Epithelial cell of esophagus (primary cell): ENCODE measurements at regions not wholly inside any gene's neighbourhood (a gene's known extent, or its start where the extent isn't known, plus 50 kb on each side); places are given as distances from the start of the nearest gene placed in this dataset.

ENCODE experiments used
- DNase-seq: peaks from one replicate; pipeline ENCODE4 v3.0.0; 2010; ENCODE audit warnings: low read depth
- H3K4me3 ChIP-seq: 2 replicates; pipeline ENCODE4 v1.5.1; 2011; ENCODE audit warnings: mild to moderate bottlenecking, low read length, control low read depth
- TF ChIP-seq, protein P1 (sequence below): IDR thresholded peaks from 2 replicates; pipeline ENCODE4 v1.5.1; 2011; ENCODE audit warnings: low read depth, mild to moderate bottlenecking, low read length, control low read depth, inconsistent platforms; ENCODE audit not compliant: insufficient read depth; ENCODE audit errors: missing control alignments

DNA sequence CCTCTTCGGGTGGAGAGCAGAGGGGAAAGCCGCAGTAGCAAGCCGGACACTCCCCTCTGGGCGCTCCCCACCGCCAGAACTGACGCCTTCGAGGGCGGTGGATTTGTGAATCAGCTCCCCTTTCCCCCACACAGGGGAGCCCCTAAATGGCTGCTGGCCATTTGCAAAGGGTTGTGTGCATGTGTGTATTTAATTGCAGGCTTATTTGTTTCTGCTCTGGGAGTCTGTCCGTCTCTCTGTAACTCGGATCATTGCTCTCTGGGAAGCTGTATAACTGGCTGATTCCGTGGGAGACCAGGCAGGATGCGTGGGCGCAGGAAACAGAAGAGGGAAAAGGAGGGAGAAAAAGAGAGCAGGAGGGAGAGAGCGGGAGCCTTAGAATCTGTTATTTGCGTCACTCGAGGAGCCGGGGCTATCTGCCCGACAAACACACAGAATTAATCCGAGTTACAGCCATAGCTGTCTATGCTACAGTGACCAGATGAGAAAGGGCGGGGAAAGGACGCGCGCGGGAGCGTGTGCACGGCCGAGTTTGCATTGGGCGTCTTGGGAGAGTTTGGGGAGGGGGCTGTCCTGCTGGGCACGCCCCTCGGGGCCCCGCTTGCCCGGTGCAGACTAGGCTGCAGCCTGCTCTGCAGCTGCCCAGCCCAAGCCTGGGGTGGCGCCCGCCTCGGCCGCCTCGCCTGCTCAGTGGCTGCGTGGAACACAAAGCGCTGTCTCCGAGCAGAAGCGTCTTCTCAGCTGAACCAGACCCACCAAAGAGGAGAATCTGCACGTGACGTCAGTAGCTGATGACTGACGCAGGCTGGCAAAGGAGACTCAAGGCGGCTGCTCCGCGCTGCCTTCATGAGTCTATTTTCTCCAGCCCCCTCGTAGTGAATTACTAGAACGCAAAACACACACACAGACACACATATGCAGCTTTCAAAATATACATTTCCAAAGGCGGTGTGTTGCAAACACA lies 105.3 kb upstream of the HSD17B12 start:
- TF ChIP-seq, protein P1, sequence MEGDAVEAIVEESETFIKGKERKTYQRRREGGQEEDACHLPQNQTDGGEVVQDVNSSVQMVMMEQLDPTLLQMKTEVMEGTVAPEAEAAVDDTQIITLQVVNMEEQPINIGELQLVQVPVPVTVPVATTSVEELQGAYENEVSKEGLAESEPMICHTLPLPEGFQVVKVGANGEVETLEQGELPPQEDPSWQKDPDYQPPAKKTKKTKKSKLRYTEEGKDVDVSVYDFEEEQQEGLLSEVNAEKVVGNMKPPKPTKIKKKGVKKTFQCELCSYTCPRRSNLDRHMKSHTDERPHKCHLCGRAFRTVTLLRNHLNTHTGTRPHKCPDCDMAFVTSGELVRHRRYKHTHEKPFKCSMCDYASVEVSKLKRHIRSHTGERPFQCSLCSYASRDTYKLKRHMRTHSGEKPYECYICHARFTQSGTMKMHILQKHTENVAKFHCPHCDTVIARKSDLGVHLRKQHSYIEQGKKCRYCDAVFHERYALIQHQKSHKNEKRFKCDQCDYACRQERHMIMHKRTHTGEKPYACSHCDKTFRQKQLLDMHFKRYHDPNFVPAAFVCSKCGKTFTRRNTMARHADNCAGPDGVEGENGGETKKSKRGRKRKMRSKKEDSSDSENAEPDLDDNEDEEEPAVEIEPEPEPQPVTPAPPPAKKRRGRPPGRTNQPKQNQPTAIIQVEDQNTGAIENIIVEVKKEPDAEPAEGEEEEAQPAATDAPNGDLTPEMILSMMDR, result no peak
- H3K4me3 ChIP-seq, result no peak overlapping the region
- peak; percentile 26 for DNase-seq

DNA sequence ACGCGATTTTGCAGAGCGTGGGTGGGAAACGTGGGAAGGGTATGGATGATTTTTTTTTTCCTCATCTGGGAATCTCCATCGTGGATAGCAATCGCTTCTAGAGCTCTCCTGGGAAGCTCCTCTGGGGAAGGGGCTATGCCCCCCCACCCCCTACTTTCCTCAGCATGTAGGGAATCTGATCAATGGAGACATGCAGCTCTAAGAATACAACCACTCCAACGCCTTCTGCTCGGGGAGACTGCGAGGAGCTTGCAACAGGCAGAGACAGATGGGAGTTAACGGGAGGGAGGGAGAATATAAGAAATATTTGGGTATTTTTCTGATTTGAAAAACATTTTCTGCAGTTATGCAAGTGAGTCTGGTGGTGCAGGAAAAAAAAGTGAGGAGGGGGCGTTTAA lies 104.6 kb upstream of the HSD17B12 start:
- no peak overlapping the region for H3K4me3 ChIP-seq
- no peak for DNase-seq
- TF ChIP-seq, protein P1, result no peak

DNA sequence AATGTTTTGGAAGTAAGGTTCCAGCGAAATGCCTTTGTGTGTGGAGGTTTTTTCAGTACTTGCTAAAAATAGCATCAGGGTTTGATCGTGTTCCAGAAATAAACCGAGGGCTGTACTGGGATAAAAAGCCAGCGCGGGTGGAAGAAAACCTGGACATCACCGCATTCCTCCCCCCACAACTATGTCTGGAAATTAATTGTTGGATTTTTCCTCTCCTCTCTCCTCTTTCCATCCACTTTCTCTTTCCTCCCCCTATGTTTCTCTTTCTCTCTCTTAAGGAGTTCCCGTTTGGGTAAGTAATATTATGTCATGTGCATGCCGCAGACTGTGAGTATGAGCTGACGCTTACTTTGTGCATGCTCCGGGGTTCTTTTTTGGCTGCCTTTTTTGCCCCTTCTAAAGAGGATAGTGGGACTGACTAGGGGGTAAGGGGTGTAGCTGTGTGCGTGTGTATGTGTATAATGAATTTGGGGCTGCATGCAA lies 104.2 kb upstream of the HSD17B12 start:
- H3K4me3 ChIP-seq, result no peak overlapping the region
- DNase-seq, result no peak
- TF ChIP-seq, protein P1, result no peak

DNA sequence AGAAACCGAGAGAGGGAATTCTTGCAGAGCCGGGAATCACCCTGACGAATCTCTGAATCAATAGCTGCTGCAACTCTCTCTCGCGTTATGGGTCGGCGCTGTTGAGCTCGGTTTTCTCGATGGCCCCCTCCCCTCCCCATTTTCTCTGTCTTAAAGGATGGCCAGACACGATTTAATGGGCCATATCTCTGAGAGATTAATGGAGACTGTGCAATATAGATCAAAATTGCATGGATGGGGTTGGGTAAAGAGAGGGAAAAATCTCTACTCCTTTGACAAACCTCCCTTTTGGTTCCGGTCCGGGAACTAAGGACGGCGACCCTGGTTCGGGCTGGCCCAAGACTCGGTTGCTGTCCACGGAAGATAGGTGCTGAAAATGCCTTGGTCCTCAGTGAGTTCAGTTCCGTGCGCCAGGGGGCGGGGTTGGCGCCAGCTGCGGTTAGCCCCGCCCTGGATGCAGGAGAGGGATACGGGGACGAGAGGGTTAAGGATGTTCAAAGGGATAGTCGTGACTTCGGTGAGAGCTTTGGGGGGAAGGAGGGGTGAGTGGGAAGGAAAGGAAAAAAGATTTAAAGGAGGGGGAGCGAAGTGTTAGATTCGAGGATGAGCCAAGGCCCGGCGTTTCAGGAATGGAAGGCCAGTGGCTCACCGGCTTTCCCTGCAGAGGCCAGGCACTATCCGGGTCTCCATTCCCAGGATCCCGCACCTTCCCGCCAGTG lies 103.6 kb upstream of the HSD17B12 start:
- TF ChIP-seq, protein P1, result peak; percentile 45
- H3K4me3 ChIP-seq, result no peak overlapping the region
- DNase-seq, result peak; percentile 66

DNA sequence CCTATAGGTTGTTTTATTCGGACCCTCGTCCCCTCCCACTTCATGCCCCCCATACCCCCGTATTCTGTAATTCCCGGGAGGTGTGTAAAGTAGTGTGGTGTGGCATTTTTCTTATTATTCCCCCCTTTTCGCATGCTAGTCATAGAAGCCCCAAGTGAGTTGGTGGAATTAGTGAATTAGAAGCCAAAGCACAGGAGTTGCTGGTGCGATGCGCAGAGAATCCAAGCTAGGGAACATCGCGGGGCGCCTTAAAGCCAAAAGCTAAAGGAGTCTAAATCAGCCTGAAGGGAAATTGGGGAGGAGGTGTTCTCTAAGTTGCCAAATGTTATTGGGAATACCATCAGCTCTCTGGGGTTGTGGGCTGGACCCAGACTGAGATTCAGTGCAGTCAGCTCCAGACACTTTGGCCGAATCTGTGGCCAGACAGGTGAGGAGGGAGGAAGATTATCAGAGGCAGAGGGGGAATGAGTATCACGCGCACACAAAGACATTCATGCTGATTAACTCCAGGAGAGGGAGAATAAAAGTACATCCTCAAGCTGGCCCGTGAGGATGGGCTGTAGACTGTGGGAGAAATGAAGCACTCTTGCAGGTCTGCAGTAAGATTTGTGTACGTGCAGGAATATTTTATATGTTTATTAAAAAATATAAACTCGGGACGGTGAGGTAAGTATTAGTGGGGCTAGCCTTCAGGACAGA lies 102.8 kb upstream of the HSD17B12 start:
- no peak for DNase-seq
- no peak overlapping the region for H3K4me3 ChIP-seq
- TF ChIP-seq, protein P1, result no peak

DNA sequence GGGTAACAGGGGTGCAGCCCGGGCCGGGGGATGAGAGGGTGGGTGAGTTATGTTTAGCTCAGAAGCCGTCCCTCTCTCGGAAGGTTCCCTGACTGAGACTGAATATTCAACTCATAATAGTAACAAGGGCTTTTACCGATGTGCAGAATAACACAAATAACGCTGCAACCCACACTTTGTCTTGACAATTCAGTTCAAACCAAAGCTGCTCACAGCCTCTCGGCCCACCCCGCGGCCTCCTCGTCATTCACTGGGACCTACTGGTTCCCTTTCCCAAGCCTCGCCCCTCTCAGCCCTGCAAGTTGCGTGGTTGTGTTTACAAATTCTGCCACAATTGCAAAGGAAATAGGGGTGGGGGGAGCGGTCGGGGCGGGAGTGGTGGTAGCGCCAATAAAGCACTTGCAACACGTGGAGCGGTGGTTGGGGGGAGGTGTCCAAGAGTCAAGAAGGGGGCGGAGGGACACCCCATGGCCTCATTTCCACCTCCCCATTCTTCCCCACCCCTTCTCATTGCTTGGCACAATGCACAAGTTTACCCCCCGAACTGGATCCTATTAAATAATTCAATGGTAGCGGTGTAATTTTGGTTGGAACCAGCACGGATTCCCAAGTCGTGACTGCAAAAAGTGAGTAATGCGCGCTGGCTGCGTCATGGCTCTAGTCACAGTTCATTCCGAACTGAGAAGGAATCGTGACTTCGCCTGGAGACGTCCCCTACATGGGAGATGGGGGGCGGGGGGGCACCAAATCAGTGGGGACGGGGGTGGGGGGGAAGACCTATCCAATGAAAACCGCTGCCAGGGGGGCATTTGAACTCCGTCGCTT lies 102.0 kb upstream of the HSD17B12 start:
- peak overlapping the region; percentile 35 for H3K4me3 ChIP-seq
- TF ChIP-seq, protein P1, result no peak
- DNase-seq, result peak; percentile 77
